Transverse colon (tissue), 4 donors: ENCODE measurements at regions not wholly inside any gene's neighbourhood (a gene's known extent, or its start where the extent isn't known, plus 50 kb on each side); places are given as distances from the start of the nearest gene placed in this dataset.

ENCODE experiments used
- DNase-seq: peaks from one replicate; pipeline ENCODE4 v3.0.0-alpha.2; 2019
- H3K27ac ChIP-seq, 4 donors: fragments of 200-600 bp; sonication (generic); 2 replicates each; pipeline ENCODE4 v1.5.1; 2016 to 2018; ENCODE audit warnings: inconsistent platforms in 4 of 4
- H3K27me3 ChIP-seq: fragments of 200-600 bp; sonication (generic); 2 replicates; pipeline ENCODE4 v1.5.1; 2017; ENCODE audit warnings: inconsistent platforms
- H3K36me3 ChIP-seq, 4 donors: fragments of 200-600 bp; sonication (generic); 2 replicates each; pipeline ENCODE4 v1.5.1; 2017 to 2019; ENCODE audit warnings: inconsistent platforms in 4 of 4
- H3K4me1 ChIP-seq, 4 donors: fragments of 200-600 bp; sonication (generic); 2 replicates each; pipeline ENCODE4 v1.5.1; 2017 to 2020; ENCODE audit warnings: inconsistent platforms in 4 of 4
- H3K4me3 ChIP-seq, 4 donors: fragments of 200-600 bp; sonication (generic); 1 replicate in 1 of 4; 2 replicates in 3 of 4; pipeline versions ENCODE4 v1.5.1 to v1.6.1; 2017 to 2019; ENCODE audit warnings: inconsistent platforms in 4 of 4
- H3K9me3 ChIP-seq, 2 donors: fragments of 200-600 bp; sonication (generic); 2 replicates each; pipeline ENCODE4 v1.5.1; 2017 to 2019; ENCODE audit warnings: inconsistent platforms in 2 of 2
- CTCF ChIP-seq, 5 experiments: fragments of 200-600 bp in 3 of 5; fragments of 450-650 bp in 2 of 5; sonication (generic) in 3 of 5; IDR thresholded peaks; 1 replicate in 2 of 5; 2 replicates in 3 of 5; pipeline ENCODE4 v1.5.1; 2016 to 2017; ENCODE audit warnings: antibody characterized with exemption in 5 of 5, inconsistent platforms in 3 of 5, mild to moderate bottlenecking in 2 of 5, moderate library complexity in 1 of 5
- EP300 ChIP-seq: sonication (generic); formaldehyde crosslinking; IDR thresholded peaks from one replicate; pipeline ENCODE4 v1.6.1; 2017; ENCODE audit warnings: antibody characterized with exemption, low read depth
- POLR2A ChIP-seq: fragments of 450-650 bp; IDR thresholded peaks from one replicate; pipeline ENCODE4 v1.6.1; 2016; ENCODE audit warnings: antibody characterized with exemption, mild to moderate bottlenecking, moderate library complexity
- POLR2AphosphoS5 ChIP-seq, 3 donors: sonication (generic); formaldehyde crosslinking; IDR thresholded peaks; one replicate each; pipeline ENCODE4 v1.6.1; 2016; ENCODE audit warnings: antibody characterized with exemption in 3 of 3
- WGBS, 2 donors: methylation state at CpG; one replicate each; pipeline ENCODE4 v1.1.5; 2018; ENCODE audit warnings: low coverage in 1 of 2; 5-methylcytosine and 5-hydroxymethylcytosine counted together
- in situ Hi-C, 4 donors: fragments of 200-750 bp; cut with MboI; loops; one replicate each; pipeline versions ENCODE4 v1.15.0 to v1.15.1; 2017; ENCODE audit warnings: low sequenced_read_pairs in 3 of 4, low pct_ligation_motif_present in 1 of 4, low pct_unique_long_range_greater_than_20kb in 1 of 4
- intact Hi-C: fragments of 100-400 bp; cut with DNase I; formaldehyde crosslinking; loops from one replicate; pipeline ENCODE4 v1.15.1; 2023; ENCODE audit warnings: low total_unique reads

- H3K27ac ChIP-seq, result no peak overlapping the region
- in situ Hi-C loops, result no loop called here
- H3K4me1 ChIP-seq, result no peaks in the 10 kb centered on the region
- H3K9me3 ChIP-seq, result no peaks in the 10 kb centered on the region
- H3K4me3 ChIP-seq, result no peak overlapping the region
- 74 to 79% methylated on average over 2 of the region's 2 CpGs for WGBS, 2 donors
- TF ChIP-seq POLR2A (no peak), CTCF (IDR thresholded peaks at IDR 0.05) (no peak), POLR2AphosphoS5 (IDR thresholded peaks at IDR 0.05) (no peak), EP300 (no peak)
- no peaks in the 10 kb centered on the region for H3K27me3 ChIP-seq
- no peak for DNase-seq
- intact Hi-C loops, result loop anchor here (5.0 kb wide), 1 partner anchor 388 kb away; no protein-coding TSS in a partner anchor
- H3K36me3 ChIP-seq, result no peaks in the 10 kb centered on the region
Observed at GRCh38 chr1:199305053-199305452, 666.2 kb downstream of the PTPRC start.

GRCh38 chr1:199307496-199308264, 668.8 kb downstream of the PTPRC start:
- H3K27me3 ChIP-seq, result no peaks in the 10 kb centered on the region
- no peak overlapping the region for H3K27ac ChIP-seq
- no peaks in the 10 kb centered on the region for H3K36me3 ChIP-seq
- 73 to 80% methylated on average over 6 of the region's 6 CpGs for WGBS, 2 donors
- H3K9me3 ChIP-seq, result no peaks in the 10 kb centered on the region
- DNase-seq, result no peak
- intact Hi-C loops (loop anchor here (5.0 kb wide), 1 partner anchor 390 kb away; no protein-coding TSS in a partner anchor), in situ Hi-C loops (no loop called here)
- H3K4me3 ChIP-seq, result no peak overlapping the region
- no peaks in the 10 kb centered on the region for H3K4me1 ChIP-seq
- TF ChIP-seq CTCF (IDR thresholded peaks at IDR 0.05), result no peak
- no peak for TF ChIP-seq POLR2A
- no peak for TF ChIP-seq POLR2AphosphoS5 (IDR thresholded peaks at IDR 0.05)

GRCh38 chr1:199308349-199308846, 669.6 kb downstream of the PTPRC start:
- intact Hi-C loops (loop anchor here (5.0 kb wide), 1 partner anchor 391 kb away; no protein-coding TSS in a partner anchor), in situ Hi-C loops (no loop called here)
- Histone ChIP-seq H3K36me3 (no peaks in the 10 kb centered on the region), H3K9me3 (no peaks in the 10 kb centered on the region), H3K27ac (no peak overlapping the region), H3K27me3 (no peaks in the 10 kb centered on the region), H3K4me3 (no peak overlapping the region), H3K4me1 (no peaks in the 10 kb centered on the region)
- no peak for TF ChIP-seq POLR2A
- no peak for TF ChIP-seq EP300
- TF ChIP-seq POLR2AphosphoS5 (IDR thresholded peaks at IDR 0.05), result no peak
- TF ChIP-seq CTCF (IDR thresholded peaks at IDR 0.05), result no peak
- WGBS, 2 donors, result 79 to 87% methylated on average over 4 to 5 of the region's 5 CpGs
- no peak for DNase-seq

GRCh38 chr1:199310708-199311107, 671.9 kb downstream of the PTPRC start:
- no peak for DNase-seq
- TF ChIP-seq EP300 (no peak), POLR2AphosphoS5 (IDR thresholded peaks at IDR 0.05) (no peak), POLR2A (no peak), CTCF (IDR thresholded peaks at IDR 0.05) (no peak)
- Histone ChIP-seq H3K4me3 (no peak overlapping the region), H3K27ac (no peak overlapping the region), H3K27me3 (no peaks in the 10 kb centered on the region), H3K9me3 (no peaks in the 10 kb centered on the region), H3K4me1 (no peaks in the 10 kb centered on the region), H3K36me3 (no peaks in the 10 kb centered on the region)
- 83 to 89% methylated on average over 2 of the region's 2 CpGs for WGBS, 2 donors
- intact Hi-C loops (no loop called here), in situ Hi-C loops (no loop called here)
